Kidney epithelial cell (primary cell): ENCODE measurements at regions not wholly inside any gene's neighbourhood (a gene's known extent, or its start where the extent isn't known, plus 50 kb on each side); places are given as distances from the start of the nearest gene placed in this dataset.

Source experiments
- DNase-seq: peaks from one replicate; pipeline ENCODE4 v3.0.0-alpha.2; 2010; ENCODE audit warnings: low read depth
- H3K27me3 ChIP-seq: 2 replicates; pipeline ENCODE4 v1.6.0; 2011; ENCODE audit warnings: low read length; ENCODE audit not compliant: control insufficient read depth, insufficient read depth
- H3K36me3 ChIP-seq: 2 replicates; pipeline ENCODE4 v1.5.1; 2011; ENCODE audit warnings: low read length; ENCODE audit not compliant: control insufficient read depth, insufficient read depth
- H3K4me3 ChIP-seq: 2 replicates; pipeline ENCODE4 v1.5.1; 2011; ENCODE audit warnings: low read depth, mild to moderate bottlenecking, control low read depth, low read length
- TF ChIP-seq, protein P1 (sequence below): IDR thresholded peaks from 2 replicates; pipeline ENCODE4 v1.5.1; 2011; ENCODE audit warnings: mild to moderate bottlenecking, moderate library complexity, low read length, control low read depth, inconsistent platforms; ENCODE audit not compliant: insufficient read depth, poor library complexity, severe bottlenecking

DNA sequence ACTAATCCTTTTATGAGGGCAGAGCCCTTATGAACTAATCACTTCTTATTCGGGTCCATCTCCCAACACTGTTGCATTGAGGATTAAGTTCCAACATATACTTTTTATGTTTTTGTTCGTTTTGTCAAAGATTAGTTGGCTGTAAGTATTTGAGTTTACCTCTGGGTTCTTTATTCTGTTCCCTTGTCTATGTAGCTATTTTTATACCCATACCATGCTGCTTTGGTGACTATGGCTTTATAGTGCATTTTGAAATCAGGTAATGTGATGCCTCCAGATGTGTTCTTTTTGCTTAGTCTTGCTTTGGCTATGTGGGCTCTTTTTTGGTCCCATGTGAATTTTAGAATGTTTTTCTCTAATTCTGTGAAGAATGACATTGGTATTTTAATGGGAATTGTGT lies 166.4 kb upstream of the KCNMB2 start:
- H3K36me3 ChIP-seq, result no peaks in the 10 kb centered on the region
- TF ChIP-seq, protein P1, sequence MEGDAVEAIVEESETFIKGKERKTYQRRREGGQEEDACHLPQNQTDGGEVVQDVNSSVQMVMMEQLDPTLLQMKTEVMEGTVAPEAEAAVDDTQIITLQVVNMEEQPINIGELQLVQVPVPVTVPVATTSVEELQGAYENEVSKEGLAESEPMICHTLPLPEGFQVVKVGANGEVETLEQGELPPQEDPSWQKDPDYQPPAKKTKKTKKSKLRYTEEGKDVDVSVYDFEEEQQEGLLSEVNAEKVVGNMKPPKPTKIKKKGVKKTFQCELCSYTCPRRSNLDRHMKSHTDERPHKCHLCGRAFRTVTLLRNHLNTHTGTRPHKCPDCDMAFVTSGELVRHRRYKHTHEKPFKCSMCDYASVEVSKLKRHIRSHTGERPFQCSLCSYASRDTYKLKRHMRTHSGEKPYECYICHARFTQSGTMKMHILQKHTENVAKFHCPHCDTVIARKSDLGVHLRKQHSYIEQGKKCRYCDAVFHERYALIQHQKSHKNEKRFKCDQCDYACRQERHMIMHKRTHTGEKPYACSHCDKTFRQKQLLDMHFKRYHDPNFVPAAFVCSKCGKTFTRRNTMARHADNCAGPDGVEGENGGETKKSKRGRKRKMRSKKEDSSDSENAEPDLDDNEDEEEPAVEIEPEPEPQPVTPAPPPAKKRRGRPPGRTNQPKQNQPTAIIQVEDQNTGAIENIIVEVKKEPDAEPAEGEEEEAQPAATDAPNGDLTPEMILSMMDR, result no peak

DNA sequence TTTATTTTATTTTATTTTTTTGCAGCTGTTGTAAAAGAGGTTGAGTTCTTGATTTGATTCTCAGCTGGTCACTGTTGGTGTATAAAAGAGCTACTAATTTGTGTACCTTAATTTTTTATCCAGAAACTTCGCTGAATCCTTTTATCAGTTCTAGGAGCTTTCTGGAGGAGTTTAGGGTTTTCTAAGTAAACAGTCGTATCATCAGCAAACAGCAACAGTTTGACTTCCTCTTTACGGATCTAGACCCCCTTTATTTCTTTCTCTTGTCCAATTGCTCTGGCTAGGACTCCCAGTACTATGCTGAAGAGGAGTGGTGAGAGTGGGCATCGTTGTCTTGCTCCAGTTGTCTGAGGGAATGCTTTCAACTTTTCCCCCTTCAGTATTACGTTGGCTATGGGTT lies 165.8 kb upstream of the KCNMB2 start:
- TF ChIP-seq, protein P1, result no peak
- Histone ChIP-seq H3K36me3 (no peaks in the 10 kb centered on the region), H3K4me3 (no peak overlapping the region), H3K27me3 (no peaks in the 10 kb centered on the region)
- no peak for DNase-seq

More for the DNA sequence above, 166.4 kb upstream of the KCNMB2 start:
- no peak for DNase-seq
- Histone ChIP-seq H3K27me3 (no peaks in the 10 kb centered on the region), H3K4me3 (no peak overlapping the region)

DNA sequence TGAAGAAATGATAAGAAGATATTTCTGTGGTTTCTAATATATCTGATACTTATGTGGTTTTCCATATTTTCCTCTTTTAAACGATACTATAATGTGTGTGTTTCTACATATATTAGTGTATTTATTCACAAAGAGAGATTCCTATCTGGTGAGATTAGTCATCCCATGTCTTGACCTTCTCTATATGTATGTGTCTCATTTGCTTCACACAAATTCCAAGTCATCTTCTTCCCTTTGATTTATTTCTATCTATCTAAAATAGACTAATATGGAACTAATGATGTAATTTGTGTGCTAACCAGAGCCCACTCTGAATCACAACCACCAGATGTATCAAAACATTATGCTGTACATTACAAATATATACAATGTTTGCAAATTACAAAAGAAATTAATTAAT lies 154.7 kb upstream of the KCNMB2 start:
- no peak overlapping the region for H3K4me3 ChIP-seq
- H3K27me3 ChIP-seq, result no peaks in the 10 kb centered on the region
- no peak for DNase-seq
- H3K36me3 ChIP-seq, result no peaks in the 10 kb centered on the region
- TF ChIP-seq, protein P1, result no peak

DNA sequence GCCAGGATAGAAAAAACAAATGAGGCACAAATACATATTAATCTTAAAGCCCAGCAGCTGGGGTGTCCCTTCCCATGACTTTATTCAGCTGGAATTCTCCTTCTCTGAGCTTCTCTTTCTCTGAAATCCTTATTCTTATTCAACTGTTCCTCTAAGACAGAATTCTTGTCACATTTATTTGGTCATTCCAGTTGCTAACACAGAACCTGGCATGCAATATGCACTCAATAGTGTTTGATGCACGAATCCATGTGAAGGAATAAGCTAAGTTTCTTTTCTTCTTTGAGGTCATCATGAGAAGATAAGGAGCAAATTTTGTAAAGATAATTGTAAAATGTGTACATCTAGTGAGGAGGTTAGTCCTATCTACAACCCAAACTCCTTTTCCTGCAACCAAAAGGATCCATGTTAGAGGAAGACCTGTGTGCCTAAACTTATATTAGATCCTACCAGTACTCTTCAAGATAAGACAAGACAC lies 154.2 kb upstream of the KCNMB2 start:
- Histone ChIP-seq H3K27me3 (no peaks in the 10 kb centered on the region), H3K36me3 (no peaks in the 10 kb centered on the region), H3K4me3 (no peak overlapping the region)
- TF ChIP-seq, protein P1, result no peak
- DNase-seq, result no peak

DNA sequence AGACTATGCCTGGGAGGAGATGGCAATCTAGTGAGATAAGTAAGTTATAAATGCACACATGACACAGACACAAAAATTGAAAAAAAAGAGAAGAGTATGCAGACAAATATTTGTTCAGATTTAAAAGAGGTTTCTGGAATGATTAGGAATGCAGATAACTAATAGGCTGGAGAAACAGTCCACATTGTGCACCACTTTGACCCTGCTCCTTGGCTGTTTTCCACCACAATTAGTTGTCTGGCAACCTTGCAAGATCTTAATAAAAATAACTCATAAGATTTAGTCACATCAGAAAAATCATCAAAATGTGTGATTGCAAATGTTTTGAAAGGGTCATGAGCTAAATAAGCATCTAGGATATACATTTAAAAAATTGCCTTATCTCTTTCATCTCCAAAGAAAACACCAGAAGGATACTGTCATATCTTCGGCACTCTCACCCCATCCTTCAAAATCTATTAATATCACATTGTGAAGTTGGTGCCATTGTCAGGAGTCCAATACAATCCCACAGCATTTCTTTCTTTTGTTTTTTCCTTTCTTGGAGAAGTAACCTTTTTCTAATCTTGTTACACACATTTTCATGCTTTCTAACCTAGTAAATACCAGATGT lies 153.7 kb upstream of the KCNMB2 start:
- no peak for DNase-seq
- H3K36me3 ChIP-seq, result no peaks in the 10 kb centered on the region
- TF ChIP-seq, protein P1, result no peak

More for the DNA sequence above, 153.7 kb upstream of the KCNMB2 start:
- Histone ChIP-seq H3K27me3 (no peaks in the 10 kb centered on the region), H3K4me3 (no peak overlapping the region)
